ENCODE measurements at regions not wholly inside any gene's neighbourhood (a gene's known extent, or its start where the extent isn't known, plus 50 kb on each side); places are given as distances from the start of the nearest gene placed in this dataset.

- no peak overlapping the region for H3K4me3 ChIP-seq (ENCODE audit: insufficient read depth, low read depth, low read length)
- DNase-seq = no peak
- no peaks in the 10 kb centered on the region for H3K36me3 ChIP-seq (replicated peaks; ENCODE audit: control insufficient read depth, insufficient read depth, low read length)
- no peaks in the 10 kb centered on the region for H3K27me3 ChIP-seq (ENCODE audit: control insufficient read depth, insufficient read depth, low read length)
Measured at GRCh38 chr4:183828125-183828524, 77.0 kb upstream of the STOX2 start.

GRCh38 chr4:183828839-183829238, 76.3 kb upstream of the STOX2 start:
- no peaks in the 10 kb centered on the region for H3K36me3 ChIP-seq (replicated peaks; ENCODE audit: control insufficient read depth, insufficient read depth, low read length)
- H3K27me3 ChIP-seq (ENCODE audit: control insufficient read depth, insufficient read depth, low read length) = no peaks in the 10 kb centered on the region
- no peak for DNase-seq
- no peak overlapping the region for H3K4me3 ChIP-seq (ENCODE audit: insufficient read depth, low read depth, low read length)

GRCh38 chr4:183830438-183830985, 74.6 kb upstream of the STOX2 start:
- H3K36me3 ChIP-seq (replicated peaks; ENCODE audit: control insufficient read depth, insufficient read depth, low read length) = no peaks in the 10 kb centered on the region
- no peaks in the 10 kb centered on the region for H3K27me3 ChIP-seq (ENCODE audit: control insufficient read depth, insufficient read depth, low read length)
- no peak overlapping the region for H3K4me3 ChIP-seq (ENCODE audit: insufficient read depth, low read depth, low read length)
- DNase-seq = no peak

GRCh38 chr4:183831026-183831446, 74.1 kb upstream of the STOX2 start:
- Histone ChIP-seq H3K27me3 (ENCODE audit: control insufficient read depth, insufficient read depth, low read length) (no peaks in the 10 kb centered on the region), H3K36me3 (replicated peaks; ENCODE audit: control insufficient read depth, insufficient read depth, low read length) (no peaks in the 10 kb centered on the region), H3K4me3 (ENCODE audit: insufficient read depth, low read depth, low read length) (no peak overlapping the region)
- DNase-seq = no peak

GRCh38 chr4:183831683-183832082, 73.4 kb upstream of the STOX2 start:
- no peak for DNase-seq
- Histone ChIP-seq H3K36me3 (replicated peaks; ENCODE audit: control insufficient read depth, insufficient read depth, low read length) (no peaks in the 10 kb centered on the region), H3K27me3 (ENCODE audit: control insufficient read depth, insufficient read depth, low read length) (no peaks in the 10 kb centered on the region), H3K4me3 (ENCODE audit: insufficient read depth, low read depth, low read length) (no peak overlapping the region)

GRCh38 chr4:183832776-183833450, 72.2 kb upstream of the STOX2 start:
- Histone ChIP-seq H3K27me3 (ENCODE audit: control insufficient read depth, insufficient read depth, low read length) (no peaks in the 10 kb centered on the region), H3K4me3 (ENCODE audit: insufficient read depth, low read depth, low read length) (no peak overlapping the region), H3K36me3 (replicated peaks; ENCODE audit: control insufficient read depth, insufficient read depth, low read length) (no peaks in the 10 kb centered on the region)
- DNase-seq = no peak

- Histone ChIP-seq H3K36me3 (replicated peaks; ENCODE audit: control insufficient read depth, insufficient read depth, low read length) (no peaks in the 10 kb centered on the region), H3K27me3 (ENCODE audit: control insufficient read depth, insufficient read depth, low read length) (no peaks in the 10 kb centered on the region), H3K4me3 (ENCODE audit: insufficient read depth, low read depth, low read length) (no peak overlapping the region)
- DNase-seq = no peak
Measured at GRCh38 chr4:183834252-183834651, 70.9 kb upstream of the STOX2 start.

- no peaks in the 10 kb centered on the region for H3K36me3 ChIP-seq (replicated peaks; ENCODE audit: control insufficient read depth, insufficient read depth, low read length)
- H3K27me3 ChIP-seq (ENCODE audit: control insufficient read depth, insufficient read depth, low read length) = no peaks in the 10 kb centered on the region
- H3K4me3 ChIP-seq (ENCODE audit: insufficient read depth, low read depth, low read length) = no peak overlapping the region
- DNase-seq = no peak
Measured at GRCh38 chr4:183837222-183837621, 67.9 kb upstream of the STOX2 start.

GRCh38 chr4:183838987-183839712, 66.0 kb upstream of the STOX2 start:
- Histone ChIP-seq H3K27me3 (ENCODE audit: control insufficient read depth, insufficient read depth, low read length) (no peaks in the 10 kb centered on the region), H3K4me3 (ENCODE audit: insufficient read depth, low read depth, low read length) (no peak overlapping the region), H3K36me3 (replicated peaks; ENCODE audit: control insufficient read depth, insufficient read depth, low read length) (no peaks in the 10 kb centered on the region)
- DNase-seq = no peak

GRCh38 chr4:183840311-183840710, 64.8 kb upstream of the STOX2 start:
- Histone ChIP-seq H3K27me3 (ENCODE audit: control insufficient read depth, insufficient read depth, low read length) (no peaks in the 10 kb centered on the region), H3K36me3 (replicated peaks; ENCODE audit: control insufficient read depth, insufficient read depth, low read length) (no peaks in the 10 kb centered on the region), H3K4me3 (ENCODE audit: insufficient read depth, low read depth, low read length) (no peak overlapping the region)
- peak; percentile 67 for DNase-seq

GRCh38 chr4:183841001-183841400, 64.1 kb upstream of the STOX2 start:
- Histone ChIP-seq H3K27me3 (ENCODE audit: control insufficient read depth, insufficient read depth, low read length) (no peaks in the 10 kb centered on the region), H3K4me3 (ENCODE audit: insufficient read depth, low read depth, low read length) (no peak overlapping the region), H3K36me3 (replicated peaks; ENCODE audit: control insufficient read depth, insufficient read depth, low read length) (no peaks in the 10 kb centered on the region)
- no peak for DNase-seq

GRCh38 chr4:183842129-183842528, 63.0 kb upstream of the STOX2 start:
- no peak for DNase-seq
- Histone ChIP-seq H3K36me3 (replicated peaks; ENCODE audit: control insufficient read depth, insufficient read depth, low read length) (no peaks in the 10 kb centered on the region), H3K4me3 (ENCODE audit: insufficient read depth, low read depth, low read length) (no peak overlapping the region), H3K27me3 (ENCODE audit: control insufficient read depth, insufficient read depth, low read length) (no peaks in the 10 kb centered on the region)

GRCh38 chr4:183843248-183843671, 61.8 kb upstream of the STOX2 start:
- H3K4me3 ChIP-seq (ENCODE audit: insufficient read depth, low read depth, low read length) = no peak overlapping the region
- H3K27me3 ChIP-seq (ENCODE audit: control insufficient read depth, insufficient read depth, low read length) = no peaks in the 10 kb centered on the region
- no peaks in the 10 kb centered on the region for H3K36me3 ChIP-seq (replicated peaks; ENCODE audit: control insufficient read depth, insufficient read depth, low read length)
- DNase-seq = no peak

- DNase-seq = no peak
- no peak overlapping the region for H3K4me3 ChIP-seq (ENCODE audit: insufficient read depth, low read depth, low read length)
- no peaks in the 10 kb centered on the region for H3K36me3 ChIP-seq (replicated peaks; ENCODE audit: control insufficient read depth, insufficient read depth, low read length)
- H3K27me3 ChIP-seq (ENCODE audit: control insufficient read depth, insufficient read depth, low read length) = no peaks in the 10 kb centered on the region
Measured at GRCh38 chr4:183846951-183847350, 58.2 kb upstream of the STOX2 start.

GRCh38 chr4:183848805-183849204, 56.3 kb upstream of the STOX2 start:
- DNase-seq = no peak
- no peaks in the 10 kb centered on the region; the same call in 1 of the 2 replicates for H3K27me3 ChIP-seq (ENCODE audit: control insufficient read depth, insufficient read depth, low read length)
- H3K36me3 ChIP-seq (replicated peaks; ENCODE audit: control insufficient read depth, insufficient read depth, low read length) = no peaks in the 10 kb centered on the region
- H3K4me3 ChIP-seq (ENCODE audit: insufficient read depth, low read depth, low read length) = no peak overlapping the region

Measured in H7 (cell line).